Adrenal gland (tissue), 9 donors: ENCODE measurements at regions not wholly inside any gene's neighbourhood (a gene's known extent, or its start where the extent isn't known, plus 50 kb on each side); places are given as distances from the start of the nearest gene placed in this dataset.

Experiments used
- DNase-seq, 7 donors: peaks; one replicate each; pipeline ENCODE4 v3.0.0-alpha.2; 2019 to 2020
- H3K27ac ChIP-seq, 5 donors: fragments of 200-600 bp; sonication (generic) in 4 of 5; 1 replicate in 3 of 5; 2 replicates in 2 of 5; pipeline versions ENCODE4 v1.5.1 to v1.8.0; 2016 to 2020; ENCODE audit warnings: mild to moderate bottlenecking in 1 of 5
- H3K27me3 ChIP-seq: fragments of 200-600 bp; 2 replicates; pipeline ENCODE4 v1.8.0; 2021
- H3K36me3 ChIP-seq, 2 donors: fragments of 200-600 bp; replicated peaks in 1 of 2; 1 replicate in 1 of 2; 2 replicates in 1 of 2; pipeline versions ENCODE4 v1.5.1 to v1.8.0; 2018 to 2022
- H3K4me1 ChIP-seq, 2 donors: fragments of 200-600 bp; replicated peaks in 1 of 2; 1 replicate in 1 of 2; 2 replicates in 1 of 2; pipeline versions ENCODE4 v1.5.1 to v1.8.0; 2018 to 2021
- H3K4me3 ChIP-seq, 4 donors: fragments of 200-600 bp; sonication (generic) in 3 of 4; one replicate each; pipeline ENCODE4 v1.5.1; 2016 to 2018
- H3K9me3 ChIP-seq, 3 donors: fragments of 200-600 bp; sonication (generic) in 1 of 3; replicated peaks in 1 of 3; 1 replicate in 2 of 3; 2 replicates in 1 of 3; pipeline versions ENCODE4 v1.5.1 to v1.8.0; 2016 to 2021
- POLR2A ChIP-seq, 2 donors: fragments of 450-650 bp; IDR thresholded peaks; one replicate each; pipeline ENCODE4 v1.6.1; 2017; ENCODE audit warnings: antibody characterized with exemption in 2 of 2, mild to moderate bottlenecking in 2 of 2, moderate library complexity in 1 of 2
- WGBS, 4 donors: extraction: QIAGEN DNeasy Blood & Tissue Kit in 2 of 4; methylation state at CpG; one replicate each; pipeline versions ENCODE4 v1.1.5 to v1.1.7; 2013 to 2017; 5-methylcytosine and 5-hydroxymethylcytosine counted together
- intact Hi-C, 2 donors: fragments of 100-400 bp; cut with DNase I; formaldehyde crosslinking; loops; one replicate each; pipeline versions ENCODE4 v1.14.1 to v1.15.0; 2022 to 2023
- TF ChIP-seq, protein P1 (sequence below), 6 experiments: fragments of 450-650 bp in 4 of 6; fragments of 200-600 bp in 2 of 6; sonication (generic) in 1 of 6; IDR thresholded peaks; 1 replicate in 5 of 6; 2 replicates in 1 of 6; pipeline versions ENCODE4 v1.5.1 to v1.8.0; 2016 to 2021; ENCODE audit warnings: antibody characterized with exemption in 6 of 6, mild to moderate bottlenecking in 2 of 6, moderate library complexity in 1 of 6
- donor health status: healthy with polysubstance abuse.
- donor health status: Bipolar disorder and iron deficiency.
- donor health status: DM: yes; HTN: yes; CAD: no.
- donor health status: DM: no; HTN: no; CAD: no.
- donor health status: DM: no; HTN: no; CAD: no.

- H3K36me3 ChIP-seq: no peaks in the 10 kb centered on the region
- 72 to 81% (median 78%) methylated on average over 10 of the region's 10 CpGs for WGBS, 4 donors
Measured at GRCh38 chr15:98394546-98394945, 253.8 kb upstream of the IGF1R start.

GRCh38 chr15:98395974-98396610 is 252.2 kb upstream of the IGF1R start:
- WGBS, 4 donors: 69 to 86% (median 84%) methylated on average over 6 of the region's 6 CpGs
- Histone ChIP-seq H3K27me3 (no peaks in the 10 kb centered on the region), H3K27ac (no peak overlapping the region), H3K9me3 (no peaks in the 10 kb centered on the region), H3K4me1 (peaks cover 0 to under 1% of the 10 kb centered on the region in 2 donors), H3K4me3 (no peak overlapping the region), H3K36me3 (no peaks in the 10 kb centered on the region)
- no peak for DNase-seq
- TF ChIP-seq, protein P1, sequence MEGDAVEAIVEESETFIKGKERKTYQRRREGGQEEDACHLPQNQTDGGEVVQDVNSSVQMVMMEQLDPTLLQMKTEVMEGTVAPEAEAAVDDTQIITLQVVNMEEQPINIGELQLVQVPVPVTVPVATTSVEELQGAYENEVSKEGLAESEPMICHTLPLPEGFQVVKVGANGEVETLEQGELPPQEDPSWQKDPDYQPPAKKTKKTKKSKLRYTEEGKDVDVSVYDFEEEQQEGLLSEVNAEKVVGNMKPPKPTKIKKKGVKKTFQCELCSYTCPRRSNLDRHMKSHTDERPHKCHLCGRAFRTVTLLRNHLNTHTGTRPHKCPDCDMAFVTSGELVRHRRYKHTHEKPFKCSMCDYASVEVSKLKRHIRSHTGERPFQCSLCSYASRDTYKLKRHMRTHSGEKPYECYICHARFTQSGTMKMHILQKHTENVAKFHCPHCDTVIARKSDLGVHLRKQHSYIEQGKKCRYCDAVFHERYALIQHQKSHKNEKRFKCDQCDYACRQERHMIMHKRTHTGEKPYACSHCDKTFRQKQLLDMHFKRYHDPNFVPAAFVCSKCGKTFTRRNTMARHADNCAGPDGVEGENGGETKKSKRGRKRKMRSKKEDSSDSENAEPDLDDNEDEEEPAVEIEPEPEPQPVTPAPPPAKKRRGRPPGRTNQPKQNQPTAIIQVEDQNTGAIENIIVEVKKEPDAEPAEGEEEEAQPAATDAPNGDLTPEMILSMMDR (IDR thresholded peaks at IDR 0.05): no peak
- TF ChIP-seq POLR2A (IDR thresholded peaks at IDR 0.05): no peak
- intact Hi-C loops: no loop called here

More at GRCh38 chr15:98394546-98394945, 253.8 kb upstream of the IGF1R start:
- TF ChIP-seq POLR2A (IDR thresholded peaks at IDR 0.05): no peak
- TF ChIP-seq, protein P1 (IDR thresholded peaks at IDR 0.05): no peak
- Histone ChIP-seq H3K9me3 (no peaks in the 10 kb centered on the region), H3K4me3 (no peak overlapping the region), H3K4me1 (no peaks in the 10 kb centered on the region), H3K27me3 (no peaks in the 10 kb centered on the region), H3K27ac (no peak overlapping the region)
- no peak for DNase-seq
- intact Hi-C loops: no loop called here

- Histone ChIP-seq H3K27ac (no peak overlapping the region), H3K9me3 (no peaks in the 10 kb centered on the region), H3K27me3 (no peaks in the 10 kb centered on the region), H3K4me3 (no peak overlapping the region), H3K4me1 (peaks cover 0 to 5% of the 10 kb centered on the region in 2 donors), H3K36me3 (no peaks in the 10 kb centered on the region)
- intact Hi-C loops: no loop called here
- TF ChIP-seq POLR2A (IDR thresholded peaks at IDR 0.05): no peak
- TF ChIP-seq, protein P1 (IDR thresholded peaks at IDR 0.05): no peak
- no peak for DNase-seq
- WGBS, 4 donors: 61 to 90% (median 77%) methylated on average over 8 of the region's 8 CpGs
Measured at GRCh38 chr15:98397419-98397818, 250.9 kb upstream of the IGF1R start.

- no peaks in the 10 kb centered on the region for H3K27me3 ChIP-seq
- no peak overlapping the region for H3K4me3 ChIP-seq
- no peaks in the 10 kb centered on the region for H3K9me3 ChIP-seq
- no peak for TF ChIP-seq POLR2A (IDR thresholded peaks at IDR 0.05)
- TF ChIP-seq, protein P1 (IDR thresholded peaks at IDR 0.05): no peak
- no peaks in the 10 kb centered on the region for H3K36me3 ChIP-seq
- intact Hi-C loops: no loop called here
- H3K27ac ChIP-seq: no peak overlapping the region
- WGBS, 4 donors: 70 to 88% (median 79%) methylated on average over 4 of the region's 4 CpGs
- H3K4me1 ChIP-seq: peaks cover 0 to 5% of the 10 kb centered on the region in 2 donors
- no peak for DNase-seq
Measured at GRCh38 chr15:98398056-98398455, 250.3 kb upstream of the IGF1R start.
